ENCODE measurements at regions not wholly inside any gene's neighbourhood (a gene's known extent, or its start where the extent isn't known, plus 50 kb on each side); places are given as distances from the start of the nearest gene placed in this dataset.

GRCh38 chr7:46741938-46742540 lies 821.0 kb upstream of the IGFBP3 start:
- TF ChIP-seq CTCF (conservative IDR thresholded peaks at IDR 0.05; ENCODE audit: low read length) (no peak), EZH2phosphoT487 (IDR thresholded peaks at IDR 0.05; ENCODE audit: borderline replicate concordance, low read depth, low read length) (no peak)
- CTCF ChIA-PET (ENCODE audit: unreplicated experiment) = no interaction called here
- Histone ChIP-seq H2AFZ (ENCODE audit: low read length) (no peak overlapping the region), H4K20me1 (ENCODE audit: insufficient read depth, low read length) (no peaks in the 10 kb centered on the region), H3K4me2 (ENCODE audit: low read length) (no peak overlapping the region), H3K27ac (ENCODE audit: low read depth, low read length, poor library complexity, severe bottlenecking) (no peak overlapping the region), H3K4me1 (ENCODE audit: insufficient read depth, low read length, poor library complexity, severe bottlenecking) (no peaks in the 10 kb centered on the region), H3K4me3 (ENCODE audit: low read depth, low read length, poor library complexity, severe bottlenecking) (no peak overlapping the region), H3K79me2 (ENCODE audit: insufficient read depth, low read depth, low read length) (no peaks in the 10 kb centered on the region), H3K9me3 (ENCODE audit: low read length) (no peaks in the 10 kb centered on the region), H3K36me3 (ENCODE audit: insufficient read depth, low read length) (no peaks in the 10 kb centered on the region), H3K9me2 (ENCODE audit: insufficient read depth, low read length) (no peaks in the 10 kb centered on the region)
- POLR2A ChIA-PET = interaction anchor here (1.5 kb wide), 1 partner anchor 13 kb away, joined by 4 read pairs; no protein-coding TSS in a partner anchor
- no TSS peak for BruUV-seq (replicated peaks)
- no peak for DNase-seq (ENCODE audit: low spot score)
- intact Hi-C loops (cut with micrococcal nuclease; ENCODE audit: unreplicated experiment) = no loop called here

GRCh38 chr7:46741181-46741580 lies 820.1 kb upstream of the IGFBP3 start:
- TF ChIP-seq CTCF (conservative IDR thresholded peaks at IDR 0.05; ENCODE audit: low read length) (no peak), EZH2phosphoT487 (IDR thresholded peaks at IDR 0.05; ENCODE audit: borderline replicate concordance, low read depth, low read length) (no peak)
- H3K79me2 ChIP-seq (ENCODE audit: insufficient read depth, low read depth, low read length) = no peaks in the 10 kb centered on the region
- no peaks in the 10 kb centered on the region for H3K9me2 ChIP-seq (ENCODE audit: insufficient read depth, low read length)
- ChIA-PET CTCF (ENCODE audit: unreplicated experiment) (no interaction called here), POLR2A (interaction anchor here (1.5 kb wide), 1 partner anchor 12 kb away, joined by 4 read pairs; no protein-coding TSS in a partner anchor)
- H3K27ac ChIP-seq (ENCODE audit: low read depth, low read length, poor library complexity, severe bottlenecking) = no peak overlapping the region
- no peaks in the 10 kb centered on the region for H3K4me1 ChIP-seq (ENCODE audit: insufficient read depth, low read length, poor library complexity, severe bottlenecking)
- intact Hi-C loops (cut with micrococcal nuclease; ENCODE audit: unreplicated experiment) = no loop called here
- H2AFZ ChIP-seq (ENCODE audit: low read length) = no peak overlapping the region
- no peak overlapping the region for H3K4me3 ChIP-seq (ENCODE audit: low read depth, low read length, poor library complexity, severe bottlenecking)
- H3K36me3 ChIP-seq (ENCODE audit: insufficient read depth, low read length) = no peaks in the 10 kb centered on the region
- no peaks in the 10 kb centered on the region for H3K9me3 ChIP-seq (ENCODE audit: low read length)
- H3K4me2 ChIP-seq (ENCODE audit: low read length) = no peak overlapping the region
- BruUV-seq (replicated peaks) = no TSS peak
- DNase-seq (ENCODE audit: low spot score) = no peak
- H4K20me1 ChIP-seq (ENCODE audit: insufficient read depth, low read length) = no peaks in the 10 kb centered on the region

DNA sequence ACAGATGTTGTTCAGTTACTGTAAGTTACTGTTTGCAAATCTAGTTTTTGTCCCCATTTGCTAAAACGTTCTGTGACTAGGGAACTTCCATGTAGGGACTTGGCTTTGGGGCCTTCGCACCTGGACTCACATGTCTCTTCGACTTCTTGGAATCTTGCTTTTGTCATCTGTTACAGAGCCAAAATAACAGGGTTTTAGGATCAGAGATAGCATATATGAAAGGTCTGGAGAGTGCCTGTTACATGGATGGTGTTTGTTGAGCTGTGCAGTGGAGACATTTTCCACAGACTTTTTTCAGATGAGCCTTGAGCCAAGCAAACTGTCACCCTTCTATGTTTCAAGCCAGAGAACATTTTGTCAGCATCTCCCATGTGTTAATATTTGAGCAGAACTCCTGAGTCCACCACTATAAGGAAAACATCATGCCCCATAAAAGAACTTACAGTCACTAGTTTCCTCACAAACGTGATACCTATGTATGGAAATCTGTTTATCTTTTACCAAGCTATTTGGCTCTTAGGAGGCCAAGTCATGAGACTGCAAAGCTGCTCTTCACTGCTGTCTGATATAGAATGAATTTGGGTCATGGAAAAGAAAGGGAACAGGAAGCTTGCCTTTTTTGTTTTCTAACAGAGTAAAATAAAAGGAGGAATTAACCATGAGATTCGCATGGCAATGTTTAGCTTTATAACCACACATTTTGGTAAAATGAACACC lies 818.6 kb upstream of the IGFBP3 start:
- no peaks in the 10 kb centered on the region for H3K4me1 ChIP-seq (ENCODE audit: insufficient read depth, low read length, poor library complexity, severe bottlenecking)
- no peak overlapping the region for H2AFZ ChIP-seq (ENCODE audit: low read length)
- TF ChIP-seq CTCF (conservative IDR thresholded peaks at IDR 0.05; ENCODE audit: low read length) (no peak), EZH2phosphoT487 (IDR thresholded peaks at IDR 0.05; ENCODE audit: borderline replicate concordance, low read depth, low read length) (no peak)
- no peaks in the 10 kb centered on the region for H3K36me3 ChIP-seq (ENCODE audit: insufficient read depth, low read length)
- intact Hi-C loops (cut with micrococcal nuclease; ENCODE audit: unreplicated experiment) = no loop called here
- no TSS peak for BruUV-seq (replicated peaks)
- no peak overlapping the region for H3K4me3 ChIP-seq (ENCODE audit: low read depth, low read length, poor library complexity, severe bottlenecking)
- CTCF ChIA-PET (ENCODE audit: unreplicated experiment) = no interaction called here
- no peaks in the 10 kb centered on the region for H3K9me3 ChIP-seq (ENCODE audit: low read length)
- no peaks in the 10 kb centered on the region for H4K20me1 ChIP-seq (ENCODE audit: insufficient read depth, low read length)
- POLR2A ChIA-PET = interaction anchor here (1.0 kb wide), 1 partner anchor 19 kb away, joined by 3 read pairs; no protein-coding TSS in a partner anchor
- no peak for DNase-seq (ENCODE audit: low spot score)
- H3K79me2 ChIP-seq (ENCODE audit: insufficient read depth, low read depth, low read length) = no peaks in the 10 kb centered on the region
- no peaks in the 10 kb centered on the region for H3K9me2 ChIP-seq (ENCODE audit: insufficient read depth, low read length)
- H3K4me2 ChIP-seq (ENCODE audit: low read length) = no peak overlapping the region
- H3K27ac ChIP-seq (ENCODE audit: low read depth, low read length, poor library complexity, severe bottlenecking) = no peak overlapping the region
